ENCODE measurements at regions not wholly inside any gene's neighbourhood (a gene's known extent, or its start where the extent isn't known, plus 50 kb on each side); places are given as distances from the start of the nearest gene placed in this dataset.

GRCh38 chr13:44879452-44880058 lies 109.7 kb downstream of the NUFIP1 start:
- intact Hi-C loops (cut with micrococcal nuclease): loop anchor here (5.0 kb wide), 1 partner anchor 397 kb away; no protein-coding TSS in a partner anchor
- Histone ChIP-seq H3K4me2 (ENCODE audit: insufficient read depth, low read length) (no peak overlapping the region), H3K9me3 (replicated peaks; ENCODE audit: control insufficient read depth, insufficient read depth, low read depth, low read length) (peaks cover 2% of the 10 kb centered on the region; the same call in 1 of the 2 replicates), H2AFZ (ENCODE audit: low read depth, low read length) (no peak overlapping the region), H3K4me1 (replicated peaks in 1 of 2; ENCODE audit: control insufficient read depth in 2 of 2, insufficient read depth in 2 of 2, low read length in 2 of 2) (no peaks in the 10 kb centered on the region), H3K4me3 (no peak overlapping the region), H3K9ac (ENCODE audit: insufficient read depth in 1 of 2, low read depth in 2 of 2, low read length in 2 of 2) (no peak overlapping the region), H3K27me3 (ENCODE audit: control insufficient read depth in 2 of 2, insufficient read depth in 2 of 2, low read length in 2 of 2) (peaks cover 0 to 13% of the 10 kb centered on the region in 2 experiments; a peak in 2 of 5 replicates), H3K36me3 (ENCODE audit: control insufficient read depth, insufficient read depth, low read length) (no peaks in the 10 kb centered on the region), H3K27ac (ENCODE audit: extremely low read depth, low read depth, low read length) (no peak overlapping the region), H4K20me1 (replicated peaks; ENCODE audit: control insufficient read depth, insufficient read depth, low read length) (no peaks in the 10 kb centered on the region), H3K79me2 (ENCODE audit: control insufficient read depth, insufficient read depth, low read length) (no peaks in the 10 kb centered on the region), H3K9me1 (ENCODE audit: control insufficient read depth, insufficient read depth, low read length) (no peaks in the 10 kb centered on the region)
- BruUV-seq (replicated peaks): no TSS peak
- in situ Hi-C loops (cut with MboI): no loop called here
- ATAC-seq: no peak
- CTCF ChIA-PET (ENCODE audit: low intra/inter-chr PET ratio): interaction anchor here (1.3 kb wide), 1 partner anchor 396 kb away, joined by 5 read pairs; no protein-coding TSS in a partner anchor
- 2% methylated on average over 5 of the region's 5 CpGs for WGBS (ENCODE audit: insufficient coverage, low coverage, missing lambda C conversion rate)
- DNase-seq (ENCODE audit: extremely low read depth in 1 of 4, low spot score in 3 of 4): peak in 1 of 4 experiments; percentile 16
- POLR2A ChIA-PET: interaction anchor here (0.6 kb wide), 1 partner anchor 33 kb away, joined by 3 read pairs; no protein-coding TSS in a partner anchor
- FAIRE-seq: peak; percentile 6
- TF ChIP-seq RBM25 (IDR thresholded peaks at IDR 0.05; ENCODE audit: low read depth, low read length, severe bottlenecking) (peak; percentile 71), ZNF143 (CRISPR knock-in tag; IDR thresholded peaks at IDR 0.05) (no peak), STAT5A (IDR thresholded peaks at IDR 0.05; ENCODE audit: borderline replicate concordance, low read length) (no peak), JUND (IDR thresholded peaks at IDR 0.05; ENCODE audit: borderline replicate concordance, low read depth, low read length) (no peak), JUND (tag; IDR thresholded peaks at IDR 0.05; ENCODE audit: borderline replicate concordance, low read depth, low read length) (peak; percentile 34; the same call in 1 of the 3 replicates), KLF6 (CRISPR knock-in tag; IDR thresholded peaks at IDR 0.05; ENCODE audit: borderline replicate concordance) (no peak), RBBP5 (IDR thresholded peaks at IDR 0.05; ENCODE audit: borderline replicate concordance, insufficient read depth, low read length, poor library complexity, severe bottlenecking) (no peak), NCOA1 (IDR thresholded peaks at IDR 0.05; ENCODE audit: low read depth) (no peak), ATF7 (IDR thresholded peaks at IDR 0.05) (peak; percentile 72), ZKSCAN8 (CRISPR knock-in tag; IDR thresholded peaks at IDR 0.05) (no peak), CCNT2 (IDR thresholded peaks at IDR 0.05; ENCODE audit: borderline replicate concordance, extremely low read depth, insufficient read length, low read depth, low read length) (no peak), RAD21 (CRISPR knock-in tag; conservative IDR thresholded peaks at IDR 0.05 in 1 of 2, IDR thresholded peaks at IDR 0.05 in 1 of 2) (peak in 1 of 2 experiments; percentile 39; a peak in 2 of 4 replicates), RCOR1 (IDR thresholded peaks at IDR 0.05; ENCODE audit: borderline replicate concordance in 1 of 2, low read depth in 2 of 2, low read length in 2 of 2) (0 out of 4 replicates have a peak, but pooled peaks of 1 of the 2 experiments have one; percentile 9), NR0B1 (IDR thresholded peaks at IDR 0.05; ENCODE audit: partially characterized antibody) (no peak), CTCF (IDR thresholded peaks at IDR 0.05 in 2 of 3, conservative IDR thresholded peaks at IDR 0.05 in 1 of 3; ENCODE audit: insufficient read depth in 2 of 3, low read depth in 1 of 3, low read length in 3 of 3) (peak in 1 of 3 experiments; percentile 36; a peak in 2 of 6 replicates), PYGO2 (tag; IDR thresholded peaks at IDR 0.05) (no peak)
